OCI-LY7 (cell line): ENCODE measurements at regions not wholly inside any gene's neighbourhood (a gene's known extent, or its start where the extent isn't known, plus 50 kb on each side); places are given as distances from the start of the nearest gene placed in this dataset.

ENCODE experiments used
- BruUV-seq: library from RNA; stranded (reverse); fragments of 400-500 nt; replicated peaks from 2 replicates; lab custom pipeline; 2021; lab: Mats Ljungman, UMichigan
- CTCF ChIA-PET: fragments of 300-600 bp; sonication (Branson Sonifier 250); formaldehyde crosslinking; loops from one replicate; lab custom pipeline; 2022; ENCODE audit warnings: antibody characterized with exemption; ENCODE audit not compliant: unreplicated experiment; lab: Charles Lee
- POLR2A ChIA-PET: fragments of 300-600 bp; sonication (Branson Sonifier 250); formaldehyde crosslinking; loops from one replicate; lab custom pipeline; 2022; ENCODE audit warnings: antibody characterized with exemption; lab: Charles Lee
- DNase-seq: peaks from one replicate; pipeline ENCODE4 v3.0.0-alpha.2; 2015; ENCODE audit warnings: low spot score
- H2AFZ ChIP-seq: fragments of 200-600 bp; sonication (generic), shearing (Covaris generic); 2 replicates; pipeline ENCODE4 v1.6.1; 2014; ENCODE audit warnings: mild to moderate bottlenecking, antibody characterized with exemption, low read length, moderate library complexity
- H3K27ac ChIP-seq: fragments of 200-600 bp; sonication (generic); 2 replicates; pipeline ENCODE4 v1.5.1; 2014; ENCODE audit warnings: mixed run types, low read depth, mild to moderate bottlenecking, moderate library complexity, low read length, inconsistent platforms; ENCODE audit not compliant: poor library complexity, severe bottlenecking
- H3K36me3 ChIP-seq: fragments of 200-600 bp; sonication (generic); 2 replicates; pipeline ENCODE4 v1.6.1; 2014; ENCODE audit warnings: mild to moderate bottlenecking, antibody characterized with exemption, low read length, moderate library complexity, mixed read lengths; ENCODE audit not compliant: insufficient read depth
- H3K4me1 ChIP-seq: fragments of 200-600 bp; sonication (generic); 2 replicates; pipeline ENCODE4 v1.5.1; 2014; ENCODE audit warnings: mild to moderate bottlenecking, low read length; ENCODE audit not compliant: insufficient read depth, poor library complexity, severe bottlenecking
- H3K4me2 ChIP-seq: fragments of 200-600 bp; sonication (generic); 2 replicates; pipeline ENCODE4 v1.6.1; 2014; ENCODE audit warnings: mild to moderate bottlenecking, low read length
- H3K4me3 ChIP-seq: fragments of 200-600 bp; sonication (generic); 2 replicates; pipeline ENCODE4 v1.5.1; 2014; ENCODE audit warnings: mild to moderate bottlenecking, low read depth, low read length; ENCODE audit not compliant: poor library complexity, severe bottlenecking
- H3K79me2 ChIP-seq: fragments of 200-600 bp; sonication (generic); 2 replicates; pipeline ENCODE4 v1.6.1; 2016; ENCODE audit warnings: low read depth, mild to moderate bottlenecking, low read length, moderate library complexity, mixed read lengths; ENCODE audit not compliant: insufficient read depth
- H3K9me2 ChIP-seq: fragments of 200-600 bp; sonication (generic); 2 replicates; pipeline ENCODE4 v1.6.1; 2016; ENCODE audit warnings: mild to moderate bottlenecking, low read length, mixed read lengths; ENCODE audit not compliant: insufficient read depth
- H3K9me3 ChIP-seq: fragments of 200-600 bp; sonication (generic); 2 replicates; pipeline ENCODE4 v1.6.1; 2014; ENCODE audit warnings: mild to moderate bottlenecking, mixed run types, low read length, mixed read lengths
- H4K20me1 ChIP-seq: fragments of 200-600 bp; sonication (generic); 2 replicates; pipeline ENCODE4 v1.6.1; 2014; ENCODE audit warnings: mild to moderate bottlenecking, antibody characterized with exemption, low read length, moderate library complexity, mixed read lengths; ENCODE audit not compliant: insufficient read depth
- EZH2phosphoT487 ChIP-seq: fragments of 200-600 bp; sonication (generic); IDR thresholded peaks from 2 replicates; pipeline ENCODE4 v1.6.1; 2018; ENCODE audit warnings: low read depth, borderline replicate concordance, mild to moderate bottlenecking, mixed run types, antibody characterized with exemption, low read length, moderate library complexity, mixed read lengths
- intact Hi-C: fragments of 100-400 bp; cut with micrococcal nuclease; formaldehyde crosslinking; loops from one replicate; pipeline ENCODE4 v1.10.0; 2022; ENCODE audit not compliant: unreplicated experiment
- TF ChIP-seq, protein P1 (sequence below): fragments of 200-600 bp; sonication (generic); conservative IDR thresholded peaks from 2 replicates; pipeline ENCODE4 v1.5.1; 2014; ENCODE audit warnings: mild to moderate bottlenecking, antibody characterized with exemption, low read length, moderate library complexity, mixed read lengths

DNA sequence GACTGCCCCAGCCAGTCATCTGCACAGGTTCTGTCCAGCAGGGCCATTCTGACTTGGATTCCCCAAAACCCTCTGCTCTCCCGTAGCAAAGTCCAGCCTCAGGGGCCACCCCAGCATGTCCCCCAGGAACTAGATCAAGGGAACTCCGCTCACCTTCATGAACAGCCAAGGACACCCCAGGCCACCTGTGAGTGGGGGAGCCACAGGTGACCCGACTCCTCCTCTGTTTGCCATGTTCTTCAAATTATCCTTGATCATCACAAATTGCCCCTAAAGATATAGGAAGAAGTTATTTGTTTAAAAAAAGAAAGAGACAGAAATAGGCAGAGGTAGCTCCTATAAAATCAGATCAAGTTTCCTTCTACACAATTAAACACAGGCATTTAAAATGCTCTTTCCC lies 475.0 kb downstream of the MATN1 start:
- ChIA-PET POLR2A (no interaction called here), CTCF (no interaction called here)
- Histone ChIP-seq H3K4me3 (no peak overlapping the region), H3K4me2 (no peak overlapping the region), H3K36me3 (no peaks in the 10 kb centered on the region), H3K4me1 (no peaks in the 10 kb centered on the region), H3K9me2 (no peaks in the 10 kb centered on the region), H3K79me2 (no peaks in the 10 kb centered on the region), H2AFZ (no peak overlapping the region), H3K9me3 (no peaks in the 10 kb centered on the region), H4K20me1 (no peaks in the 10 kb centered on the region), H3K27ac (no peak overlapping the region)
- no TSS peak for BruUV-seq
- TF ChIP-seq EZH2phosphoT487 = no peak
- TF ChIP-seq, protein P1, sequence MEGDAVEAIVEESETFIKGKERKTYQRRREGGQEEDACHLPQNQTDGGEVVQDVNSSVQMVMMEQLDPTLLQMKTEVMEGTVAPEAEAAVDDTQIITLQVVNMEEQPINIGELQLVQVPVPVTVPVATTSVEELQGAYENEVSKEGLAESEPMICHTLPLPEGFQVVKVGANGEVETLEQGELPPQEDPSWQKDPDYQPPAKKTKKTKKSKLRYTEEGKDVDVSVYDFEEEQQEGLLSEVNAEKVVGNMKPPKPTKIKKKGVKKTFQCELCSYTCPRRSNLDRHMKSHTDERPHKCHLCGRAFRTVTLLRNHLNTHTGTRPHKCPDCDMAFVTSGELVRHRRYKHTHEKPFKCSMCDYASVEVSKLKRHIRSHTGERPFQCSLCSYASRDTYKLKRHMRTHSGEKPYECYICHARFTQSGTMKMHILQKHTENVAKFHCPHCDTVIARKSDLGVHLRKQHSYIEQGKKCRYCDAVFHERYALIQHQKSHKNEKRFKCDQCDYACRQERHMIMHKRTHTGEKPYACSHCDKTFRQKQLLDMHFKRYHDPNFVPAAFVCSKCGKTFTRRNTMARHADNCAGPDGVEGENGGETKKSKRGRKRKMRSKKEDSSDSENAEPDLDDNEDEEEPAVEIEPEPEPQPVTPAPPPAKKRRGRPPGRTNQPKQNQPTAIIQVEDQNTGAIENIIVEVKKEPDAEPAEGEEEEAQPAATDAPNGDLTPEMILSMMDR = no peak
- DNase-seq = no peak
- intact Hi-C loops = no loop called here

DNA sequence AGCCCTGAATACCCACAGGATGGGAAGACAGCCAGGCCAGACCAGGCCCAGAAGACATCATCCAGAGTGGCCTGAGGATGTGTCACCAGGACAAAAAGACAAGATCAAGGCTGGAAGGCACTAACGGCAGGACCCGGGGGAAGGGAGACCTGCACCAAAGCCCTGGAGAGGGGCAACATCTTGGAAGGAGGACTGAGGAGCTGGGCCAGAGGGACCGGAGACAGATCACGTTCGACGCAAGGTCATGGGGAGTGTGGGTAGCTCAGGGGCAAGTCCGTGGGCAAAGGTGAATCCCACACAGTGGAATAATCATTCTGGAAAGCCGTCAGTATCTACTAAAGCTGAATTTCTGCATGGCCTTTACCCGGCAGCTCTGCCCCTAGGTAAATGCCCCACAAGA lies 478.6 kb downstream of the MATN1 start:
- no peaks in the 10 kb centered on the region for H3K9me3 ChIP-seq
- no TSS peak for BruUV-seq
- TF ChIP-seq EZH2phosphoT487 = no peak
- TF ChIP-seq, protein P1 = no peak
- ChIA-PET POLR2A (no interaction called here), CTCF (no interaction called here)
- H3K9me2 ChIP-seq = no peaks in the 10 kb centered on the region
- no peak overlapping the region for H3K4me2 ChIP-seq
- H3K27ac ChIP-seq = no peak overlapping the region
- DNase-seq = no peak
- H2AFZ ChIP-seq = no peak overlapping the region
- H3K4me1 ChIP-seq = no peaks in the 10 kb centered on the region
- H4K20me1 ChIP-seq = no peaks in the 10 kb centered on the region
- intact Hi-C loops = no loop called here
- no peaks in the 10 kb centered on the region for H3K36me3 ChIP-seq
- H3K79me2 ChIP-seq = no peaks in the 10 kb centered on the region
- H3K4me3 ChIP-seq = no peak overlapping the region

DNA sequence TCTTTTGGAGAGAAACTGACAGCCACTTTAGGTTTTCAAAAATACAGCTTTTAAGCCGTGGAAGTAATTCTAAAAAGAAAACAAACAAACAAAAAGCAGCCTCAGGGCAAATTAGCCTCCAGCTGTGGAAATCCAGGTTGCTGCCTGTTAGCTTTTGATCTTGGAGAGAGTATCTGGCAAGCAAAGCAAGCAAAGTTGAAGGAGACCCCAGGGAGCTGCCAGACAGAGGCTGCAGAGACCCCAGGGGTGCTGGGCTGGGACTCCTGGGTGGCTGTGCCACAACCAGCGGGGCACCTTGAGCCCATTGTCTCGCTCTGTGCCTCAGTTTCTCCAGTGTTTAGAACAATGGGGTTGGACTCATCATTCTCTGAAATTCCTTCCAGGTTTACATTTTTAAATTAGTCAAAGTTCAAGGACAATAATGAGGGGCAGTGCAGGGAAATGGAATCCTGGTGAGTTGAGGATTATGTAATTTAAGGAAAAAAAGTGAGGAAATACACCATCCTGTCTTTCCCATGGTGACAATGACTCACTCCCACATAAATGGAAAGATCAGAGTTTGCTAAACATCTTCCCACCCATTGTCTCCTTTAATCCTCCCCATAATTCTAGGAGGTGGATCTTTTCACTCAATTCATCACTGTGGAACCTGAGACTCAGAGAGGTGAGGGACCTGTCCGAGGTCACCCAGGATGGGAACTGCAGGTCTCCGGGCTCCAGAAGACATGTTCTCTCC lies 480.5 kb downstream of the MATN1 start:
- no peak for DNase-seq
- CTCF ChIA-PET = no interaction called here

More for the DNA sequence above, 480.5 kb downstream of the MATN1 start:
- no peak overlapping the region for H3K4me3 ChIP-seq
- H3K79me2 ChIP-seq = no peaks in the 10 kb centered on the region
- no peak overlapping the region for H3K27ac ChIP-seq
- no peaks in the 10 kb centered on the region for H3K9me3 ChIP-seq
- no peaks in the 10 kb centered on the region for H3K4me1 ChIP-seq
- H3K4me2 ChIP-seq = no peak overlapping the region
- H4K20me1 ChIP-seq = no peaks in the 10 kb centered on the region
- no peaks in the 10 kb centered on the region for H3K36me3 ChIP-seq
- TF ChIP-seq EZH2phosphoT487 = no peak
- no TSS peak for BruUV-seq
- no peaks in the 10 kb centered on the region for H3K9me2 ChIP-seq
- POLR2A ChIA-PET = no interaction called here
- H2AFZ ChIP-seq = no peak overlapping the region
- intact Hi-C loops = no loop called here
